Sigmoid colon (tissue), 6 donors: ENCODE measurements at regions not wholly inside any gene's neighbourhood (a gene's known extent, or its start where the extent isn't known, plus 50 kb on each side); places are given as distances from the start of the nearest gene placed in this dataset.
A peak's percentile ranks its signal among the peaks of the same experiment; 100 is the strongest.

Experiments
- DNase-seq: peaks from one replicate; pipeline ENCODE4 v3.0.0-alpha.2; 2019
- H3K27ac ChIP-seq, 4 donors: fragments of 200-600 bp; sonication (generic); one replicate each; pipeline ENCODE4 v1.5.1; 2016 to 2019; ENCODE audit warnings: mild to moderate bottlenecking in 1 of 4
- H3K27me3 ChIP-seq, 3 donors: fragments of 200-600 bp; sonication (generic); one replicate each; pipeline ENCODE4 v1.5.1; 2019; ENCODE audit warnings: mild to moderate bottlenecking in 1 of 3
- H3K36me3 ChIP-seq, 4 donors: fragments of 200-600 bp; sonication (generic); one replicate each; pipeline ENCODE4 v1.5.1; 2016 to 2019
- H3K4me1 ChIP-seq, 4 donors: fragments of 200-600 bp; sonication (generic); one replicate each; pipeline ENCODE4 v1.5.1; 2017 to 2019
- H3K4me3 ChIP-seq, 4 donors: fragments of 200-600 bp; sonication (generic); one replicate each; pipeline ENCODE4 v1.5.1; 2017 to 2019; ENCODE audit warnings: mild to moderate bottlenecking in 2 of 4, moderate library complexity in 1 of 4
- H3K9me3 ChIP-seq, 4 donors: fragments of 200-600 bp in 3 of 4; sonication (generic) in 3 of 4; one replicate each; pipeline versions ENCODE4 v1.5.1 to v1.6.1; 2013 to 2019
- CTCF ChIP-seq, 4 experiments: fragments of 450-650 bp in 3 of 4; fragments of 200-600 bp in 1 of 4; IDR thresholded peaks; one replicate each; pipeline ENCODE4 v1.5.1; 2016 to 2019; ENCODE audit warnings: antibody characterized with exemption in 4 of 4, mild to moderate bottlenecking in 3 of 4, moderate library complexity in 2 of 4
- EP300 ChIP-seq, 4 donors: sonication (generic); formaldehyde crosslinking; IDR thresholded peaks; one replicate each; pipeline ENCODE4 v1.6.1; 2017; ENCODE audit warnings: antibody characterized with exemption in 4 of 4
- POLR2A ChIP-seq, 2 donors: fragments of 450-650 bp; IDR thresholded peaks; one replicate each; pipeline ENCODE4 v1.6.1; 2016; ENCODE audit warnings: antibody characterized with exemption in 2 of 2, mild to moderate bottlenecking in 2 of 2, moderate library complexity in 2 of 2
- POLR2AphosphoS5 ChIP-seq, 4 donors: sonication (generic); formaldehyde crosslinking; IDR thresholded peaks; one replicate each; pipeline ENCODE4 v1.6.1; 2017; ENCODE audit warnings: antibody characterized with exemption in 4 of 4
- WGBS, 2 donors: extraction: QIAGEN DNeasy Blood & Tissue Kit; methylation state at CpG; one replicate each; pipeline ENCODE4 v1.1.7; 2013; 5-methylcytosine and 5-hydroxymethylcytosine counted together
- intact Hi-C: fragments of 100-400 bp; cut with DNase I; formaldehyde crosslinking; loops from one replicate; pipeline ENCODE4 v1.15.1; 2023
- donor health status: healthy with polysubstance abuse.
- donor health status: healthy.

GRCh38 chr15:96406701-96407100 lies 76.2 kb downstream of the NR2F2 start:
- no peak for DNase-seq
- intact Hi-C loops, result no loop called here
- no peak overlapping the region for H3K4me3 ChIP-seq
- peaks cover 39 to 74% (median 55%) of the 10 kb centered on the region in 3 donors for H3K27me3 ChIP-seq
- H3K36me3 ChIP-seq, result no peaks in the 10 kb centered on the region
- TF ChIP-seq POLR2AphosphoS5 (IDR thresholded peaks at IDR 0.05) (no peak), CTCF (IDR thresholded peaks at IDR 0.05) (no peak), POLR2A (IDR thresholded peaks at IDR 0.05) (no peak), EP300 (IDR thresholded peaks at IDR 0.05) (no peak)
- H3K4me1 ChIP-seq, result peaks cover 0 to 19% (median 18%) of the 10 kb centered on the region in 4 donors
- H3K27ac ChIP-seq, result no peak overlapping the region
- 75 to 80% methylated on average over 7 of the region's 7 CpGs for WGBS, 2 donors
- no peaks in the 10 kb centered on the region for H3K9me3 ChIP-seq

- peaks cover 0 to 19% (median 18%) of the 10 kb centered on the region in 4 donors for H3K4me1 ChIP-seq
- intact Hi-C loops, result no loop called here
- 55 to 58% methylated on average over 2 of the region's 2 CpGs for WGBS, 2 donors
- H3K27me3 ChIP-seq, result peaks cover 44 to 82% (median 61%) of the 10 kb centered on the region in 3 donors
- no peak overlapping the region for H3K4me3 ChIP-seq
- H3K36me3 ChIP-seq, result no peaks in the 10 kb centered on the region
- TF ChIP-seq POLR2A (IDR thresholded peaks at IDR 0.05) (no peak), CTCF (IDR thresholded peaks at IDR 0.05) (no peak), POLR2AphosphoS5 (IDR thresholded peaks at IDR 0.05) (no peak), EP300 (IDR thresholded peaks at IDR 0.05) (no peak)
- no peak for DNase-seq
- H3K9me3 ChIP-seq, result no peaks in the 10 kb centered on the region
- H3K27ac ChIP-seq, result no peak overlapping the region
Measured at GRCh38 chr15:96407482-96407881, 77.0 kb downstream of the NR2F2 start.

- no peak for DNase-seq
- intact Hi-C loops, result no loop called here
- H3K36me3 ChIP-seq, result no peaks in the 10 kb centered on the region
- TF ChIP-seq CTCF (IDR thresholded peaks at IDR 0.05) (no peak), POLR2AphosphoS5 (IDR thresholded peaks at IDR 0.05) (no peak)
- H3K4me3 ChIP-seq, result peak overlapping the region in 2 of 4 donors; percentile 31 to 34
- peaks cover 0 to 19% (median 18%) of the 10 kb centered on the region in 4 donors for H3K4me1 ChIP-seq
- 10 to 14% methylated on average over 20 of the region's 20 CpGs for WGBS, 2 donors
- H3K27ac ChIP-seq, result no peak overlapping the region
- H3K27me3 ChIP-seq, result peaks cover 49 to 94% (median 73%) of the 10 kb centered on the region in 3 donors
- H3K9me3 ChIP-seq, result no peaks in the 10 kb centered on the region
Measured at GRCh38 chr15:96408591-96409183, 78.2 kb downstream of the NR2F2 start.

- H3K4me3 ChIP-seq, result peak overlapping the region in 3 of 4 donors; percentile 22 to 34 (median 31)
- DNase-seq, result no peak
- 3 to 5% methylated on average over 77 of the region's 77 CpGs for whole genome bisulfite sequencing, 2 donors
- H3K9me3 ChIP-seq, result no peaks in the 10 kb centered on the region
- peaks cover 54 to 95% (median 81%) of the 10 kb centered on the region in 3 donors for H3K27me3 ChIP-seq
- intact Hi-C loops, result no loop called here
- TF ChIP-seq POLR2AphosphoS5 (IDR thresholded peaks at IDR 0.05) (no peak), POLR2A (IDR thresholded peaks at IDR 0.05) (no peak), EP300 (IDR thresholded peaks at IDR 0.05) (no peak), CTCF (IDR thresholded peaks at IDR 0.05) (no peak)
- peaks cover 0 to 19% (median 18%) of the 10 kb centered on the region in 4 donors for H3K4me1 ChIP-seq
- H3K36me3 ChIP-seq, result no peaks in the 10 kb centered on the region
- no peak overlapping the region for H3K27ac ChIP-seq
Measured at GRCh38 chr15:96409215-96410138, 79.0 kb downstream of the NR2F2 start.
